ENCODE measurements at regions not wholly inside any gene's neighbourhood (a gene's known extent, or its start where the extent isn't known, plus 50 kb on each side); places are given as distances from the start of the nearest gene placed in this dataset.

DNA sequence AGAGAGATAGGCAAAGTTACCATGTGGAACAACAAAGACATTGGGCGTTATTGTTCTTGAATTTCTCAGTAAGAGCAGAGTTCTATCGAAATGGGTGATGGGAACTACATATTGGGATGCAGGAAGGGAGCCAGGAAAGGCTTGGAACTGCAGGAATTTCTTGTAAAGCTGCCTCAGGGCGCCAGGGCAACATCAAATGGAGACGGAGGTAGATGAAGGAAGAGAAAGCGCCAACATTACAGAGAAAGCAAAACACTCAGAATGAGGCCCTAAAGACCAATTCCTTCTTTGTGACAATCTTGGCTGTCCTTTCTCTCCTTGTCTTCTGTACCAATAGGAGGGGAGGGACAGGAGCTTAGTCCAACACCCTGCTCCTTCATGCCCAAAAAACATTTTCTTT lies 148.4 kb downstream of the RPAP3 start:
- ChIA-PET CTCF (no interaction called here), POLR2A (no interaction called here)
- Mint-ChIP-seq H3K27me3 (no peaks in the 10 kb centered on the region), H3K4me3 (no peak overlapping the region), H3K4me1 (ENCODE audit: low read depth) (peaks cover 10% of the 10 kb centered on the region), H3K36me3 (ENCODE audit: low read depth) (peaks cover 4% of the 10 kb centered on the region), H3K9me3 (no peaks in the 10 kb centered on the region), H3K27ac (no peak overlapping the region)
- no peak for DNase-seq
- no peak for ATAC-seq (ENCODE audit: poor library complexity)
- no peaks in the 10 kb centered on the region for H3K4me1 ChIP-seq (ENCODE audit: insufficient read depth, low read length)
- peaks cover 0 to 10% of the 10 kb centered on the region in 2 experiments for H3K9me3 ChIP-seq (ENCODE audit: control insufficient read depth in 1 of 2, insufficient read depth in 1 of 2, low read length in 2 of 2)
- intact Hi-C loops (cut with DNase I, micrococcal nuclease): no loop called here
- H3K27me3 ChIP-seq (ENCODE audit: control insufficient read depth in 1 of 2, insufficient read depth in 2 of 2, low read length in 2 of 2): no peaks in the 10 kb centered on the region
- TF ChIP-seq, protein P1, sequence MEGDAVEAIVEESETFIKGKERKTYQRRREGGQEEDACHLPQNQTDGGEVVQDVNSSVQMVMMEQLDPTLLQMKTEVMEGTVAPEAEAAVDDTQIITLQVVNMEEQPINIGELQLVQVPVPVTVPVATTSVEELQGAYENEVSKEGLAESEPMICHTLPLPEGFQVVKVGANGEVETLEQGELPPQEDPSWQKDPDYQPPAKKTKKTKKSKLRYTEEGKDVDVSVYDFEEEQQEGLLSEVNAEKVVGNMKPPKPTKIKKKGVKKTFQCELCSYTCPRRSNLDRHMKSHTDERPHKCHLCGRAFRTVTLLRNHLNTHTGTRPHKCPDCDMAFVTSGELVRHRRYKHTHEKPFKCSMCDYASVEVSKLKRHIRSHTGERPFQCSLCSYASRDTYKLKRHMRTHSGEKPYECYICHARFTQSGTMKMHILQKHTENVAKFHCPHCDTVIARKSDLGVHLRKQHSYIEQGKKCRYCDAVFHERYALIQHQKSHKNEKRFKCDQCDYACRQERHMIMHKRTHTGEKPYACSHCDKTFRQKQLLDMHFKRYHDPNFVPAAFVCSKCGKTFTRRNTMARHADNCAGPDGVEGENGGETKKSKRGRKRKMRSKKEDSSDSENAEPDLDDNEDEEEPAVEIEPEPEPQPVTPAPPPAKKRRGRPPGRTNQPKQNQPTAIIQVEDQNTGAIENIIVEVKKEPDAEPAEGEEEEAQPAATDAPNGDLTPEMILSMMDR (IDR thresholded peaks at IDR 0.05): no peak
- no peak overlapping the region for H3K27ac ChIP-seq (ENCODE audit: low read depth in 1 of 2, low read length in 2 of 2)
- H3K36me3 ChIP-seq (ENCODE audit: insufficient read depth, low read length): no peaks in the 10 kb centered on the region
- no peak overlapping the region for H3K4me3 ChIP-seq (ENCODE audit: low read length)

DNA sequence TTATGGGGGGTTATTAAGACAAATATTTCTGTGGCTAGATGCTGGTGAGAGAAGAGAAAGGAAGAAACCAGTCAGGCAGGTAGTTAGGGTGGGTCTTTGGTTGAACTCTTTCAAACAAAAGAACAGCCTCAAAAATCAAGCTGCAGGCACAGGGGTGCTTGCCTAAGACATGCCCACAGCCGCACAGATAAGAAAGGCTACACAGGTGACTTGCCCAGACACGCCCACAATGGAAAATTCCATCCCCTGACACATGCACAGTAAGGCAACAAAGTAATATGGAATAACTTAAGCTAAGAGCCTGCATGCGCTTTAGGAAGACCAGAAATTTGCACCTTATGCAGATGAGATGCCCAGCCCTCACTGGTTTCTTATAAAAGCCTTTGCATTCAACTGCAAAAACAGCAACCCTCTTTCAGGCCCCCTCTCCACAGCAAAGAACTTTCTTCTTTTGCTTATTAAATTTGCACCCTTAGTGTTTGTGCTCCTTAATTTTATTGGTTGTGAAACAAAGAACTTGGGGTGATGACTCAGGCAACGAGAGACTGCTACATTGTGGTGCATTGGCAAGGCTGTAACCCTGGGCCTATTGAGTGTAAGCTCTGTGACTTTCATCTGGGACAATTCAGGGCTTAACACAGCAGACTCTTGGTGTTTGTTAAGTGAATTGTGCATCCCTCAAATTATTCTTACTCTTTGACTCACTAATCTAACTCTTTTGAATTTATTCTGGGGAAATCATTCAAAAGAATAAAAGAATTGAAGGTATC lies 149.4 kb downstream of the RPAP3 start:
- TF ChIP-seq, protein P1 (IDR thresholded peaks at IDR 0.05): no peak
- intact Hi-C loops (cut with DNase I, micrococcal nuclease): no loop called here
- H3K9me3 ChIP-seq (ENCODE audit: control insufficient read depth in 1 of 2, insufficient read depth in 1 of 2, low read length in 2 of 2): peaks cover 0 to 10% of the 10 kb centered on the region in 2 experiments
- no peak overlapping the region for H3K27ac ChIP-seq (ENCODE audit: low read depth in 1 of 2, low read length in 2 of 2)
- peaks cover 10% of the 10 kb centered on the region for H3K4me1 Mint-ChIP-seq (ENCODE audit: low read depth)
- POLR2A ChIA-PET: no interaction called here
- H3K4me3 Mint-ChIP-seq: no peak overlapping the region
- H3K4me1 ChIP-seq (ENCODE audit: insufficient read depth, low read length): no peaks in the 10 kb centered on the region
- H3K36me3 ChIP-seq (ENCODE audit: insufficient read depth, low read length): no peaks in the 10 kb centered on the region
- H3K36me3 Mint-ChIP-seq (ENCODE audit: low read depth): peaks cover 4% of the 10 kb centered on the region
- ATAC-seq (ENCODE audit: poor library complexity) (no peak), DNase-seq (no peak)
- no peak overlapping the region for H3K4me3 ChIP-seq (ENCODE audit: low read length)
- H3K27me3 ChIP-seq (ENCODE audit: control insufficient read depth in 1 of 2, insufficient read depth in 2 of 2, low read length in 2 of 2): no peaks in the 10 kb centered on the region
- H3K27ac Mint-ChIP-seq: no peak overlapping the region
- no peaks in the 10 kb centered on the region for H3K27me3 Mint-ChIP-seq
- H3K9me3 Mint-ChIP-seq: no peaks in the 10 kb centered on the region
- CTCF ChIA-PET: no interaction called here

DNA sequence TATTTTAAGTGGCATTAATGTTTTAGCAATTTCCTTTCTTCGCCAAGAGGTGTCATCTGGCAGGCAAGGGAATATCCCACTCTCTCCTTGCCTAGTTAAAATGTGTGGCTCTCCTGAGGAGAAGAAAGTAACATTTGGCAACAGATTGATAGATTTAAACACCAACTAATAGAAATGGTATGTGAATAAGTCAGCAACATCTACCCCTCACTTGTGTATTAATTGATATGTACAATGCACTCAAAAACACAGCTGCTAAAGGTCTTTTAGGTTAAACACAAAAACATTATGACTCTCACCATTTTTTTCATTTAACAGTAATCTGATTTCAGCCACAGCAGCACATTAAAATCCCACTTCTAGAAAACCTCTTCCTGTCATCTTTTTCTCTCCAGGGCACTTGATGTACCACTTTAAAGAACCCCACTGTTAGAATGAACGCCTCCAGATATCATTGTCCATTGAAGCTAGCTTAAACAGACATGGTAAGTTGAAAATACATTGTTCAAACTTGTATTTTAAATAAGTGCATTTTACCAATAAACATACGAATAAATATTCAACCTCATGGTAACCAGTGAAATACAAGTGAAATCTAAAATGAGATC lies 151.7 kb downstream of the RPAP3 start:
- Histone ChIP-seq H3K9me3 (ENCODE audit: control insufficient read depth in 1 of 2, insufficient read depth in 1 of 2, low read length in 2 of 2) (peaks cover 0 to 10% of the 10 kb centered on the region in 2 experiments), H3K4me1 (ENCODE audit: insufficient read depth, low read length) (no peaks in the 10 kb centered on the region), H3K4me3 (ENCODE audit: low read length) (no peak overlapping the region), H3K36me3 (ENCODE audit: insufficient read depth, low read length) (no peaks in the 10 kb centered on the region), H3K27me3 (ENCODE audit: control insufficient read depth in 1 of 2, insufficient read depth in 2 of 2, low read length in 2 of 2) (no peaks in the 10 kb centered on the region), H3K27ac (ENCODE audit: low read depth in 1 of 2, low read length in 2 of 2) (no peak overlapping the region)
- Mint-ChIP-seq H3K36me3 (ENCODE audit: low read depth) (peaks cover 4% of the 10 kb centered on the region), H3K27me3 (no peaks in the 10 kb centered on the region), H3K27ac (no peak overlapping the region), H3K9me3 (no peaks in the 10 kb centered on the region), H3K4me1 (ENCODE audit: low read depth) (peaks cover 10% of the 10 kb centered on the region), H3K4me3 (no peak overlapping the region)
- TF ChIP-seq, protein P1 (IDR thresholded peaks at IDR 0.05): no peak
- intact Hi-C loops (cut with DNase I, micrococcal nuclease): no loop called here
- DNase-seq (no peak), ATAC-seq (ENCODE audit: poor library complexity) (no peak)
- ChIA-PET CTCF (no interaction called here), POLR2A (no interaction called here)
